H1 (cell line): ENCODE measurements at regions not wholly inside any gene's neighbourhood (a gene's known extent, or its start where the extent isn't known, plus 50 kb on each side); places are given as distances from the start of the nearest gene placed in this dataset.

Experiments used
- CTCF ChIA-PET: fragments of 300-600 bp; sonication (Branson Sonifier 250); formaldehyde crosslinking; loops from one replicate; lab custom pipeline; 2021; ENCODE audit not compliant: partially characterized antibody; lab: Charles Lee
- POLR2A ChIA-PET: fragments of 300-600 bp; sonication (Branson Sonifier 250); formaldehyde crosslinking; loops from one replicate; lab custom pipeline; 2021; ENCODE audit warnings: inconsistent platforms; ENCODE audit not compliant: partially characterized antibody; lab: Charles Lee
- DNase-seq, 2 experiments: peaks; one replicate each; pipeline versions ENCODE4 v3.0.0 to v3.0.0-alpha.2; 2010 to 2022; ENCODE audit warnings: low spot score in 2 of 2, low read depth in 1 of 2, mixed read lengths in 1 of 2
- FAIRE-seq: peaks from 2 replicates; lab custom pipeline; 2011; peaks lifted over from hg19 to GRCh38; lab: Jason Lieb, UNC
- H2AFZ ChIP-seq: 2 replicates; pipeline ENCODE4 v1.8.1; 2012; ENCODE audit warnings: low read length, inconsistent platforms
- H2AK5ac ChIP-seq: 2 replicates; pipeline ENCODE4 v1.6.1; 2013; ENCODE audit warnings: low read depth, low read length
- H2BK120ac ChIP-seq: replicated peaks from 2 replicates; pipeline ENCODE3; 2013; ENCODE audit warnings: low read depth, low read length, inconsistent platforms
- H2BK12ac ChIP-seq: 2 replicates; pipeline ENCODE4 v1.6.1; 2013; ENCODE audit warnings: low read depth, low read length
- H2BK15ac ChIP-seq: 2 replicates; pipeline ENCODE4 v1.6.1; 2013; ENCODE audit warnings: low read length
- H2BK20ac ChIP-seq: 2 replicates; pipeline ENCODE4 v1.6.1; 2013; ENCODE audit warnings: low read length
- H2BK5ac ChIP-seq: 2 replicates; pipeline ENCODE4 v1.6.1; 2013; ENCODE audit warnings: low read depth, low read length
- H3K14ac ChIP-seq: 2 replicates; pipeline ENCODE4 v1.6.1; 2013; ENCODE audit warnings: inconsistent platforms; ENCODE audit not compliant: insufficient read length
- H3K18ac ChIP-seq: 2 replicates; pipeline ENCODE4 v1.6.1; 2013; ENCODE audit warnings: low read length; ENCODE audit errors: extremely low read depth
- H3K23ac ChIP-seq: 2 replicates; pipeline ENCODE4 v1.6.1; 2013; ENCODE audit warnings: inconsistent platforms; ENCODE audit not compliant: insufficient read length
- H3K23me2 ChIP-seq: 2 replicates; pipeline ENCODE4 v1.6.1; 2013; ENCODE audit warnings: low read depth, low read length
- H3K27ac ChIP-seq: 2 replicates; pipeline ENCODE4 v1.6.1; 2011; ENCODE audit warnings: low read depth, low read length, inconsistent platforms
- H3K27me3 ChIP-seq, 4 experiments: replicated peaks in 1 of 4; 1 replicate in 1 of 4; 2 replicates in 3 of 4; pipeline versions ENCODE4 v1.6.1 to v1.8.1; 2011 to 2013; ENCODE audit warnings: low read length in 3 of 4, mild to moderate bottlenecking in 3 of 4, inconsistent platforms in 2 of 4, mixed read lengths in 2 of 4, moderate library complexity in 1 of 4; ENCODE audit not compliant: control insufficient read depth in 3 of 4, insufficient read depth in 3 of 4; ENCODE audit errors: extremely low read depth in 1 of 4
- H3K36me3 ChIP-seq, 4 experiments: 2 replicates each; pipeline versions ENCODE4 v1.6.1 to v1.8.1; 2011 to 2013; ENCODE audit warnings: mild to moderate bottlenecking in 4 of 4, low read length in 3 of 4, moderate library complexity in 2 of 4, control low read depth in 1 of 4, inconsistent platforms in 1 of 4; ENCODE audit not compliant: insufficient read depth in 4 of 4, control insufficient read depth in 2 of 4
- H3K4ac ChIP-seq: replicated peaks from 2 replicates; pipeline ENCODE3; 2013; ENCODE audit warnings: low read length, low read depth, mixed read lengths, inconsistent platforms; ENCODE audit not compliant: insufficient read length
- H3K4me1 ChIP-seq, 4 experiments: replicated peaks in 1 of 4; 1 replicate in 1 of 4; 2 replicates in 3 of 4; pipeline versions ENCODE4 v1.6.1 to v1.8.1; 2011 to 2013; ENCODE audit warnings: low read length in 3 of 4, inconsistent platforms in 2 of 4, mixed read lengths in 1 of 4; ENCODE audit not compliant: insufficient read depth in 4 of 4, control insufficient read depth in 3 of 4
- H3K4me2 ChIP-seq, 2 experiments: 2 replicates each; pipeline versions ENCODE4 v1.6.1 to v1.8.1; 2011 to 2013; ENCODE audit warnings: low read depth in 2 of 2, low read length in 2 of 2, control low read depth in 1 of 2, inconsistent platforms in 1 of 2, mild to moderate bottlenecking in 1 of 2; ENCODE audit not compliant: insufficient read depth in 1 of 2
- H3K4me3 ChIP-seq, 4 experiments: fragments of 200-600, 300-600 bp in 1 of 4; sonication (generic), shearing (Covaris generic), sonication (Bioruptor Twin) in 1 of 4; 2 replicates each; pipeline versions ENCODE4 v1.5.1 to v1.8.1; 2011 to 2016; ENCODE audit warnings: low read length in 4 of 4, low read depth in 3 of 4, control low read depth in 2 of 4, inconsistent platforms in 2 of 4, mild to moderate bottlenecking in 2 of 4, mixed read lengths in 1 of 4, moderate library complexity in 1 of 4; ENCODE audit not compliant: insufficient read depth in 2 of 4; ENCODE audit errors: extremely low read depth in 1 of 4
- H3K56ac ChIP-seq: replicated peaks from 2 replicates; pipeline ENCODE3; 2013; ENCODE audit warnings: low read depth, mild to moderate bottlenecking, mixed read lengths, low read length, inconsistent platforms; ENCODE audit not compliant: insufficient read length
- H3K79me1 ChIP-seq: 2 replicates; pipeline ENCODE4 v1.6.1; 2013; ENCODE audit warnings: low read depth, low read length, control low read depth
- H3K79me2 ChIP-seq, 2 experiments: 2 replicates each; pipeline versions ENCODE4 v1.6.1 to v1.8.1; 2012 to 2013; ENCODE audit warnings: low read length in 2 of 2, mild to moderate bottlenecking in 2 of 2, inconsistent platforms in 1 of 2; ENCODE audit not compliant: insufficient read depth in 2 of 2, control insufficient read depth in 1 of 2
- H3K9ac ChIP-seq, 4 experiments: replicated peaks in 1 of 4; 1 replicate in 1 of 4; 2 replicates in 3 of 4; pipeline versions ENCODE4 v1.6.1 to v1.8.1; 2011 to 2013; ENCODE audit warnings: low read depth in 3 of 4, low read length in 3 of 4, control low read depth in 2 of 4, mild to moderate bottlenecking in 2 of 4, moderate library complexity in 2 of 4, inconsistent platforms in 1 of 4; ENCODE audit errors: extremely low read depth in 1 of 4
- H3K9me3 ChIP-seq, 2 experiments: 2 replicates each; pipeline versions ENCODE4 v1.6.1 to v1.8.1; 2012 to 2013; ENCODE audit warnings: mild to moderate bottlenecking in 2 of 2, moderate library complexity in 2 of 2, control low read depth in 1 of 2, inconsistent platforms in 1 of 2, low read depth in 1 of 2, low read length in 1 of 2, mixed read lengths in 1 of 2; ENCODE audit not compliant: insufficient read depth in 2 of 2
- H4K20me1 ChIP-seq, 2 experiments: replicated peaks in 1 of 2; 2 replicates each; pipeline versions ENCODE3 to v1.8.1; 2011 to 2013; ENCODE audit warnings: inconsistent platforms in 2 of 2, low read length in 2 of 2, mild to moderate bottlenecking in 1 of 2; ENCODE audit not compliant: insufficient read depth in 2 of 2, control insufficient read depth in 1 of 2
- H4K5ac ChIP-seq: 2 replicates; pipeline ENCODE4 v1.6.1; 2013; ENCODE audit warnings: low read length, low read depth, mixed read lengths, inconsistent platforms; ENCODE audit not compliant: insufficient read length
- H4K8ac ChIP-seq: 2 replicates; pipeline ENCODE4 v1.8.0; 2013; ENCODE audit warnings: mild to moderate bottlenecking, moderate library complexity, low read length, inconsistent platforms; ENCODE audit not compliant: insufficient read depth; ENCODE audit errors: extremely low read depth
- H4K91ac ChIP-seq: replicated peaks from 2 replicates; pipeline ENCODE3; 2013; ENCODE audit warnings: low read length, mixed read lengths, inconsistent platforms; ENCODE audit not compliant: insufficient read length
- BRCA1 ChIP-seq: IDR thresholded peaks from 2 replicates; pipeline ENCODE4 v1.6.1; 2012; ENCODE audit warnings: low read depth, low read length, improper control_type of control experiment
- CTBP2 ChIP-seq: IDR thresholded peaks from 2 replicates; pipeline ENCODE4 v1.7.0; 2011; ENCODE audit warnings: borderline replicate concordance, mild to moderate bottlenecking, moderate library complexity, mixed read lengths, low read length; ENCODE audit not compliant: insufficient read depth, insufficient read length
- CTCF ChIP-seq, 3 experiments: IDR thresholded peaks; 1 replicate in 2 of 3; 2 replicates in 1 of 3; pipeline versions ENCODE4 v1.5.1 to v1.6.1; 2011; ENCODE audit warnings: low read length in 3 of 3, mild to moderate bottlenecking in 3 of 3, inconsistent platforms in 2 of 3, low read depth in 1 of 3, moderate library complexity in 1 of 3; ENCODE audit not compliant: insufficient read depth in 1 of 3; ENCODE audit errors: control extremely low read depth in 1 of 3
- HDAC6 ChIP-seq: IDR thresholded peaks from one replicate; pipeline ENCODE4 v1.7.1; 2012; ENCODE audit warnings: low read depth, mild to moderate bottlenecking, inconsistent platforms, low read length, moderate library complexity
- JUN ChIP-seq: IDR thresholded peaks from 2 replicates; pipeline ENCODE4 v1.6.1; 2011; ENCODE audit warnings: low read depth, mild to moderate bottlenecking, improper control_type of control experiment, low read length
- KDM5A ChIP-seq: fragments of 200-600 bp; IDR thresholded peaks from 2 replicates; pipeline ENCODE4 v1.7.1; 2012; ENCODE audit warnings: mild to moderate bottlenecking, low read length, inconsistent platforms, mixed read lengths
- RXRA ChIP-seq: IDR thresholded peaks from 2 replicates; pipeline ENCODE4 v1.6.1; 2011; ENCODE audit warnings: low read depth, mild to moderate bottlenecking, low read length, moderate library complexity; ENCODE audit not compliant: insufficient read depth
- SIN3A ChIP-seq, 2 experiments: IDR thresholded peaks in 1 of 2; conservative IDR thresholded peaks in 1 of 2; 2 replicates each; pipeline ENCODE4 v1.6.1; 2011 to 2012; ENCODE audit warnings: low read length in 2 of 2, improper control_type of control experiment in 1 of 2, low read depth in 1 of 2, mild to moderate bottlenecking in 1 of 2
- TBP ChIP-seq: IDR thresholded peaks from 2 replicates; pipeline ENCODE4 v1.6.1; 2011; ENCODE audit warnings: low read depth, low read length, improper control_type of control experiment
- ZNF274 ChIP-seq: IDR thresholded peaks from 2 replicates; pipeline ENCODE4 v1.7.0; 2012; ENCODE audit warnings: low read length, borderline replicate concordance; ENCODE audit errors: extremely low read depth
- WGBS, 2 experiments: shearing (Covaris generic) in 1 of 2; methylation state at CpG; one replicate each; pipeline versions ENCODE4 v1.1.6 to v1.1.7; 2013 to 2015; ENCODE audit warnings: low lambda C conversion rate in 2 of 2, mixed read lengths in 2 of 2, inconsistent platforms in 1 of 2, low coverage in 1 of 2, missing lambda C conversion rate in 1 of 2; ENCODE audit not compliant: insufficient replicate concordance in 2 of 2, insufficient coverage in 1 of 2, insufficient read length in 1 of 2; ENCODE audit errors: extremely low coverage in 1 of 2, missing lambda C conversion rate in 1 of 2; 5-methylcytosine and 5-hydroxymethylcytosine counted together

- Histone ChIP-seq H2BK15ac (no peak overlapping the region), H2AK5ac (no peak overlapping the region), H3K23ac (no peak overlapping the region), H2BK5ac (no peak overlapping the region), H3K79me2 (no peaks in the 10 kb centered on the region), H3K4me2 (no peak overlapping the region), H3K56ac (no peak overlapping the region), H3K4me3 (no peak overlapping the region), H3K4ac (no peak overlapping the region), H3K23me2 (no peaks in the 10 kb centered on the region), H3K4me1 (no peaks in the 10 kb centered on the region), H3K18ac (no peak overlapping the region), H4K5ac (no peak overlapping the region), H3K27me3 (no peaks in the 10 kb centered on the region), H2AFZ (no peak overlapping the region), H3K9me3 (peaks cover 67 to 83% of the 10 kb centered on the region in 2 experiments), H4K8ac (no peak overlapping the region), H3K36me3 (peaks cover 0 to 7% (median 0%) of the 10 kb centered on the region in 4 experiments; a peak in 1 of 8 replicates), H3K9ac (no peak overlapping the region), H2BK12ac (no peak overlapping the region), H4K20me1 (no peaks in the 10 kb centered on the region), H4K91ac (no peak overlapping the region), H2BK20ac (no peak overlapping the region), H3K27ac (no peak overlapping the region), H3K79me1 (no peaks in the 10 kb centered on the region), H3K14ac (no peak overlapping the region), H2BK120ac (no peak overlapping the region)
- 92% methylated on average over 19 of the region's 19 CpGs; no CpG with 5 or more reads in 1 of the 2 experiments for WGBS, 2 experiments
- POLR2A ChIA-PET = no interaction called here
- CTCF ChIA-PET = no interaction called here
- no peak for FAIRE-seq
- DNase-seq = no peak
- TF ChIP-seq KDM5A (no peak), CTBP2 (no peak), ZNF274 (no peak), TBP (no peak), BRCA1 (no peak), JUN (no peak), CTCF (IDR thresholded peaks at IDR 0.05; ENCODE audit: control extremely low read depth in 1 of 3, insufficient read depth in 1 of 3, low read depth in 1 of 3, low read length in 3 of 3) (no peak), SIN3A (conservative IDR thresholded peaks at IDR 0.05 in 1 of 2, IDR thresholded peaks at IDR 0.05 in 1 of 2; ENCODE audit: low read depth in 1 of 2, low read length in 2 of 2) (no peak), RXRA (no peak), HDAC6 (no peak)
These were observed 1301.6 kb downstream of the UQCRFS1 start for GRCh38 chr19:27911122-27911898.
